WTC11 (cell line): ENCODE measurements at regions not wholly inside any gene's neighbourhood (a gene's known extent, or its start where the extent isn't known, plus 50 kb on each side); places are given as distances from the start of the nearest gene placed in this dataset.

ENCODE experiments used
- ATAC-seq: fragments of 200-7000 bp; cut with Tn5 transposase; 2 replicates; pipeline ENCODE4 v1.10.0; 2021; ENCODE audit warnings: mild to moderate bottlenecking, moderate library complexity
- CTCF ChIA-PET: fragments of 300-600 bp; sonication (Branson Sonifier 250); formaldehyde crosslinking; loops from one replicate; lab custom pipeline; 2021; ENCODE audit warnings: antibody characterized with exemption; lab: Charles Lee
- POLR2A ChIA-PET: fragments of 350-600 bp; sonication (Branson Sonifier 250); formaldehyde crosslinking; loops from one replicate; lab custom pipeline; 2021; ENCODE audit warnings: antibody characterized with exemption; lab: Charles Lee
- DNase-seq: peaks from one replicate; pipeline ENCODE4 v3.0.0; 2021; ENCODE audit warnings: low spot score
- H3K27ac Mint-ChIP-seq: 2 replicates; pipeline ENCODE4 v1.8.0; 2021; ENCODE audit warnings: mixed read lengths
- H3K27me3 Mint-ChIP-seq: 2 replicates; pipeline ENCODE4 v1.8.0; 2021; ENCODE audit warnings: low read depth, mild to moderate bottlenecking, moderate library complexity, mixed read lengths
- H3K36me3 Mint-ChIP-seq: 2 replicates; pipeline ENCODE4 v1.8.0; 2021; ENCODE audit warnings: mixed read lengths
- H3K4me1 Mint-ChIP-seq: 2 replicates; pipeline ENCODE4 v1.8.0; 2022; ENCODE audit warnings: mixed read lengths
- H3K4me3 Mint-ChIP-seq: 2 replicates; pipeline ENCODE4 v1.8.0; 2021; ENCODE audit warnings: mild to moderate bottlenecking, moderate library complexity, mixed read lengths
- H3K9me3 Mint-ChIP-seq: 2 replicates; pipeline ENCODE4 v1.8.0; 2021; ENCODE audit warnings: mixed read lengths
- CREM ChIP-seq: sonication (generic); formaldehyde crosslinking; IDR thresholded peaks from 2 replicates; pipeline ENCODE4 v1.8.1; 2022; ENCODE audit warnings: mild to moderate bottlenecking, missing genetic modification reagents, moderate library complexity
- NFATC4 ChIP-seq: fragments of 250-450 bp; sonication (Bioruptor Pico); IDR thresholded peaks from 2 replicates; pipeline ENCODE4 v1.9.0; 2021; ENCODE audit warnings: mild to moderate bottlenecking
- NFE2L1 ChIP-seq: sonication (generic); formaldehyde crosslinking; IDR thresholded peaks from 2 replicates; pipeline ENCODE4 v1.8.1; 2023; ENCODE audit warnings: missing genetic modification reagents
- SOX15 ChIP-seq: fragments of 250-450 bp; sonication (Bioruptor Pico); IDR thresholded peaks from 2 replicates; pipeline ENCODE4 v1.9.0; 2021; ENCODE audit warnings: mild to moderate bottlenecking
- SP1 ChIP-seq: sonication (generic); formaldehyde crosslinking; conservative IDR thresholded peaks from 2 replicates; pipeline ENCODE4 v1.8.1; 2022; ENCODE audit warnings: missing genetic modification reagents
- TP53 ChIP-seq: sonication (generic); formaldehyde crosslinking; IDR thresholded peaks from 2 replicates; pipeline ENCODE4 v1.8.1; 2023; ENCODE audit warnings: mild to moderate bottlenecking, missing genetic modification reagents
- ZNF232 ChIP-seq: sonication (generic); formaldehyde crosslinking; IDR thresholded peaks from 2 replicates; pipeline ENCODE4 v1.8.0; 2022; ENCODE audit warnings: mild to moderate bottlenecking, missing genetic modification reagents
- ZNF416 ChIP-seq: fragments of 250-450 bp; sonication (Bioruptor Pico); IDR thresholded peaks from 2 replicates; pipeline ENCODE4 v1.9.0; 2021; ENCODE audit warnings: mild to moderate bottlenecking, inconsistent platforms
- TF ChIP-seq, protein P1 (sequence below): sonication (generic); formaldehyde crosslinking; IDR thresholded peaks from 2 replicates; pipeline ENCODE4 v1.8.1; 2022; ENCODE audit warnings: mild to moderate bottlenecking, missing genetic modification reagents, moderate library complexity, borderline replicate concordance
- TF ChIP-seq, protein P2 (sequence below): fragments of 200-600 bp; IDR thresholded peaks from 2 replicates; pipeline ENCODE4 v1.8.0; 2022; ENCODE audit warnings: antibody characterized with exemption
- TF ChIP-seq, protein P3 (sequence below): sonication (generic); formaldehyde crosslinking; IDR thresholded peaks from 2 replicates; pipeline ENCODE4 v1.8.1; 2022; ENCODE audit warnings: low read depth, missing genetic modification reagents, borderline replicate concordance
- TF ChIP-seq, protein P4 (sequence below): sonication (generic); formaldehyde crosslinking; IDR thresholded peaks from 2 replicates; pipeline ENCODE4 v1.8.0; 2022; ENCODE audit warnings: missing genetic modification reagents
- TF ChIP-seq, protein P5 (sequence below): sonication (generic); formaldehyde crosslinking; IDR thresholded peaks from 2 replicates; pipeline ENCODE4 v1.8.1; 2022; ENCODE audit warnings: low read depth, mild to moderate bottlenecking, moderate library complexity, missing genetic modification reagents, borderline replicate concordance
- TF ChIP-seq, protein P6 (sequence below): sonication (generic); formaldehyde crosslinking; IDR thresholded peaks from 2 replicates; pipeline ENCODE4 v1.8.0; 2022; ENCODE audit warnings: mild to moderate bottlenecking, missing genetic modification reagents
- TF ChIP-seq, protein P7 (sequence below): fragments of 250-450 bp; sonication (Bioruptor Pico); IDR thresholded peaks from 2 replicates; pipeline ENCODE4 v1.9.0; 2021; ENCODE audit warnings: mild to moderate bottlenecking, borderline replicate concordance

DNA sequence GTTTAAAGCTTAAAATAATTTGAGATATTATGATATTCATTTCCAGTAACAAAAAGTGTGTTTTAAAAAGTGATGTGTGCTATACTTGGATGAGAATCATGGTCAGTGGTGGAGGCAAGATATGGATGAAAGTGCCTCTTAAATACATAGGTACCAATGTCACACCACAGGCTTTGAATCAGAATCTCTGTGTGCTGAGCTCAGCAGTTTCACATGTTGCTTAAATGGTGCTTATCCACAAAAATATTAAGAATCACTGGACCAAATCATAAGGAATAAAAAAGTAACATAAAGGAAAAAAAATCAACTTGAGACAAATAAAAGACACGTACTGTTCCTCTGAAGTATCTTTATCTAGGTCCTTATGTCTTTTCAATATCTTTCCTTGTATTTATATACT lies 850.5 kb upstream of the POT1 start (continued):
- TF ChIP-seq, protein P1, sequence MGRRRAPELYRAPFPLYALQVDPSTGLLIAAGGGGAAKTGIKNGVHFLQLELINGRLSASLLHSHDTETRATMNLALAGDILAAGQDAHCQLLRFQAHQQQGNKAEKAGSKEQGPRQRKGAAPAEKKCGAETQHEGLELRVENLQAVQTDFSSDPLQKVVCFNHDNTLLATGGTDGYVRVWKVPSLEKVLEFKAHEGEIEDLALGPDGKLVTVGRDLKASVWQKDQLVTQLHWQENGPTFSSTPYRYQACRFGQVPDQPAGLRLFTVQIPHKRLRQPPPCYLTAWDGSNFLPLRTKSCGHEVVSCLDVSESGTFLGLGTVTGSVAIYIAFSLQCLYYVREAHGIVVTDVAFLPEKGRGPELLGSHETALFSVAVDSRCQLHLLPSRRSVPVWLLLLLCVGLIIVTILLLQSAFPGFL (CRISPR knock-in tag) = no peak
- TF ChIP-seq ZNF416 (CRISPR knock-in tag) (no peak), SOX15 (CRISPR knock-in tag) (no peak), NFE2L1 (no peak)
- TF ChIP-seq, protein P2, sequence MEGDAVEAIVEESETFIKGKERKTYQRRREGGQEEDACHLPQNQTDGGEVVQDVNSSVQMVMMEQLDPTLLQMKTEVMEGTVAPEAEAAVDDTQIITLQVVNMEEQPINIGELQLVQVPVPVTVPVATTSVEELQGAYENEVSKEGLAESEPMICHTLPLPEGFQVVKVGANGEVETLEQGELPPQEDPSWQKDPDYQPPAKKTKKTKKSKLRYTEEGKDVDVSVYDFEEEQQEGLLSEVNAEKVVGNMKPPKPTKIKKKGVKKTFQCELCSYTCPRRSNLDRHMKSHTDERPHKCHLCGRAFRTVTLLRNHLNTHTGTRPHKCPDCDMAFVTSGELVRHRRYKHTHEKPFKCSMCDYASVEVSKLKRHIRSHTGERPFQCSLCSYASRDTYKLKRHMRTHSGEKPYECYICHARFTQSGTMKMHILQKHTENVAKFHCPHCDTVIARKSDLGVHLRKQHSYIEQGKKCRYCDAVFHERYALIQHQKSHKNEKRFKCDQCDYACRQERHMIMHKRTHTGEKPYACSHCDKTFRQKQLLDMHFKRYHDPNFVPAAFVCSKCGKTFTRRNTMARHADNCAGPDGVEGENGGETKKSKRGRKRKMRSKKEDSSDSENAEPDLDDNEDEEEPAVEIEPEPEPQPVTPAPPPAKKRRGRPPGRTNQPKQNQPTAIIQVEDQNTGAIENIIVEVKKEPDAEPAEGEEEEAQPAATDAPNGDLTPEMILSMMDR = no peak
- TF ChIP-seq, protein P3, sequence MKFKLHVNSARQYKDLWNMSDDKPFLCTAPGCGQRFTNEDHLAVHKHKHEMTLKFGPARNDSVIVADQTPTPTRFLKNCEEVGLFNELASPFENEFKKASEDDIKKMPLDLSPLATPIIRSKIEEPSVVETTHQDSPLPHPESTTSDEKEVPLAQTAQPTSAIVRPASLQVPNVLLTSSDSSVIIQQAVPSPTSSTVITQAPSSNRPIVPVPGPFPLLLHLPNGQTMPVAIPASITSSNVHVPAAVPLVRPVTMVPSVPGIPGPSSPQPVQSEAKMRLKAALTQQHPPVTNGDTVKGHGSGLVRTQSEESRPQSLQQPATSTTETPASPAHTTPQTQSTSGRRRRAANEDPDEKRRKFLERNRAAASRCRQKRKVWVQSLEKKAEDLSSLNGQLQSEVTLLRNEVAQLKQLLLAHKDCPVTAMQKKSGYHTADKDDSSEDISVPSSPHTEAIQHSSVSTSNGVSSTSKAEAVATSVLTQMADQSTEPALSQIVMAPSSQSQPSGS (CRISPR knock-in tag) = no peak

DNA sequence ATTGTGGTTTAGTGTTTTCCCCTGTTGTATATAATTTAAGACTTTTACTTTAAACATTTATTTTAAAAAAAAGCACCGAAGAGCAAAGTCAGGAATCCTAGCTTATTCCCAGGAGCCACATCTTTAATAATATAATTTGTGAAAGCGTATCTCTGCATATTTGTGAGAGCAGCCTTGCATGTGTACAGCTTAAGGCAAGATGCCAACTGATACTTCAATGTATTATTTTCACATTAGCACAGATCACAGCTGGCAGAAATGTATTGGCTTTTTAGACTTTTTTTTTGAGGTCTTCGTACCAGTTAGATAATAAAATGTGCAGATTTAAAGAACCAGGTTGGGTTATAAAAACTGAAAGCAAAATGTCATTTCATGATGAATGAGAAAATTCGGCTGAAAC lies 845.7 kb upstream of the POT1 start:
- CTCF ChIA-PET = interaction anchor here (0.9 to 1.1 kb wide), 2 partner anchors 11 to 19 kb away, joined by 3 read pairs; no protein-coding TSS in a partner anchor
- TF ChIP-seq TP53 (CRISPR knock-in tag) (no peak), NFATC4 (CRISPR knock-in tag) (no peak), ZNF232 (CRISPR knock-in tag) (no peak), SP1 (no peak), CREM (CRISPR knock-in tag) (no peak)
- TF ChIP-seq, protein P4, sequence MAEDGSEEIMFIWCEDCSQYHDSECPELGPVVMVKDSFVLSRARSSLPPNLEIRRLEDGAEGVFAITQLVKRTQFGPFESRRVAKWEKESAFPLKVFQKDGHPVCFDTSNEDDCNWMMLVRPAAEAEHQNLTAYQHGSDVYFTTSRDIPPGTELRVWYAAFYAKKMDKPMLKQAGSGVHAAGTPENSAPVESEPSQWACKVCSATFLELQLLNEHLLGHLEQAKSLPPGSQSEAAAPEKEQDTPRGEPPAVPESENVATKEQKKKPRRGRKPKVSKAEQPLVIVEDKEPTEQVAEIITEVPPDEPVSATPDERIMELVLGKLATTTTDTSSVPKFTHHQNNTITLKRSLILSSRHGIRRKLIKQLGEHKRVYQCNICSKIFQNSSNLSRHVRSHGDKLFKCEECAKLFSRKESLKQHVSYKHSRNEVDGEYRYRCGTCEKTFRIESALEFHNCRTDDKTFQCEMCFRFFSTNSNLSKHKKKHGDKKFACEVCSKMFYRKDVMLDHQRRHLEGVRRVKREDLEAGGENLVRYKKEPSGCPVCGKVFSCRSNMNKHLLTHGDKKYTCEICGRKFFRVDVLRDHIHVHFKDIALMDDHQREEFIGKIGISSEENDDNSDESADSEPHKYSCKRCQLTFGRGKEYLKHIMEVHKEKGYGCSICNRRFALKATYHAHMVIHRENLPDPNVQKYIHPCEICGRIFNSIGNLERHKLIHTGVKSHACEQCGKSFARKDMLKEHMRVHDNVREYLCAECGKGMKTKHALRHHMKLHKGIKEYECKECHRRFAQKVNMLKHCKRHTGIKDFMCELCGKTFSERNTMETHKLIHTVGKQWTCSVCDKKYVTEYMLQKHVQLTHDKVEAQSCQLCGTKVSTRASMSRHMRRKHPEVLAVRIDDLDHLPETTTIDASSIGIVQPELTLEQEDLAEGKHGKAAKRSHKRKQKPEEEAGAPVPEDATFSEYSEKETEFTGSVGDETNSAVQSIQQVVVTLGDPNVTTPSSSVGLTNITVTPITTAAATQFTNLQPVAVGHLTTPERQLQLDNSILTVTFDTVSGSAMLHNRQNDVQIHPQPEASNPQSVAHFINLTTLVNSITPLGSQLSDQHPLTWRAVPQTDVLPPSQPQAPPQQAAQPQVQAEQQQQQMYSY = no peak
- TF ChIP-seq, protein P5, sequence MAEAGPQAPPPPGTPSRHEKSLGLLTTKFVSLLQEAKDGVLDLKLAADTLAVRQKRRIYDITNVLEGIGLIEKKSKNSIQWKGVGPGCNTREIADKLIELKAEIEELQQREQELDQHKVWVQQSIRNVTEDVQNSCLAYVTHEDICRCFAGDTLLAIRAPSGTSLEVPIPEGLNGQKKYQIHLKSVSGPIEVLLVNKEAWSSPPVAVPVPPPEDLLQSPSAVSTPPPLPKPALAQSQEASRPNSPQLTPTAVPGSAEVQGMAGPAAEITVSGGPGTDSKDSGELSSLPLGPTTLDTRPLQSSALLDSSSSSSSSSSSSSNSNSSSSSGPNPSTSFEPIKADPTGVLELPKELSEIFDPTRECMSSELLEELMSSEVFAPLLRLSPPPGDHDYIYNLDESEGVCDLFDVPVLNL (CRISPR knock-in tag) = no peak
- TF ChIP-seq, protein P6, sequence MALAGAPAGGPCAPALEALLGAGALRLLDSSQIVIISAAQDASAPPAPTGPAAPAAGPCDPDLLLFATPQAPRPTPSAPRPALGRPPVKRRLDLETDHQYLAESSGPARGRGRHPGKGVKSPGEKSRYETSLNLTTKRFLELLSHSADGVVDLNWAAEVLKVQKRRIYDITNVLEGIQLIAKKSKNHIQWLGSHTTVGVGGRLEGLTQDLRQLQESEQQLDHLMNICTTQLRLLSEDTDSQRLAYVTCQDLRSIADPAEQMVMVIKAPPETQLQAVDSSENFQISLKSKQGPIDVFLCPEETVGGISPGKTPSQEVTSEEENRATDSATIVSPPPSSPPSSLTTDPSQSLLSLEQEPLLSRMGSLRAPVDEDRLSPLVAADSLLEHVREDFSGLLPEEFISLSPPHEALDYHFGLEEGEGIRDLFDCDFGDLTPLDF = no peak
- TF ChIP-seq, protein P7, sequence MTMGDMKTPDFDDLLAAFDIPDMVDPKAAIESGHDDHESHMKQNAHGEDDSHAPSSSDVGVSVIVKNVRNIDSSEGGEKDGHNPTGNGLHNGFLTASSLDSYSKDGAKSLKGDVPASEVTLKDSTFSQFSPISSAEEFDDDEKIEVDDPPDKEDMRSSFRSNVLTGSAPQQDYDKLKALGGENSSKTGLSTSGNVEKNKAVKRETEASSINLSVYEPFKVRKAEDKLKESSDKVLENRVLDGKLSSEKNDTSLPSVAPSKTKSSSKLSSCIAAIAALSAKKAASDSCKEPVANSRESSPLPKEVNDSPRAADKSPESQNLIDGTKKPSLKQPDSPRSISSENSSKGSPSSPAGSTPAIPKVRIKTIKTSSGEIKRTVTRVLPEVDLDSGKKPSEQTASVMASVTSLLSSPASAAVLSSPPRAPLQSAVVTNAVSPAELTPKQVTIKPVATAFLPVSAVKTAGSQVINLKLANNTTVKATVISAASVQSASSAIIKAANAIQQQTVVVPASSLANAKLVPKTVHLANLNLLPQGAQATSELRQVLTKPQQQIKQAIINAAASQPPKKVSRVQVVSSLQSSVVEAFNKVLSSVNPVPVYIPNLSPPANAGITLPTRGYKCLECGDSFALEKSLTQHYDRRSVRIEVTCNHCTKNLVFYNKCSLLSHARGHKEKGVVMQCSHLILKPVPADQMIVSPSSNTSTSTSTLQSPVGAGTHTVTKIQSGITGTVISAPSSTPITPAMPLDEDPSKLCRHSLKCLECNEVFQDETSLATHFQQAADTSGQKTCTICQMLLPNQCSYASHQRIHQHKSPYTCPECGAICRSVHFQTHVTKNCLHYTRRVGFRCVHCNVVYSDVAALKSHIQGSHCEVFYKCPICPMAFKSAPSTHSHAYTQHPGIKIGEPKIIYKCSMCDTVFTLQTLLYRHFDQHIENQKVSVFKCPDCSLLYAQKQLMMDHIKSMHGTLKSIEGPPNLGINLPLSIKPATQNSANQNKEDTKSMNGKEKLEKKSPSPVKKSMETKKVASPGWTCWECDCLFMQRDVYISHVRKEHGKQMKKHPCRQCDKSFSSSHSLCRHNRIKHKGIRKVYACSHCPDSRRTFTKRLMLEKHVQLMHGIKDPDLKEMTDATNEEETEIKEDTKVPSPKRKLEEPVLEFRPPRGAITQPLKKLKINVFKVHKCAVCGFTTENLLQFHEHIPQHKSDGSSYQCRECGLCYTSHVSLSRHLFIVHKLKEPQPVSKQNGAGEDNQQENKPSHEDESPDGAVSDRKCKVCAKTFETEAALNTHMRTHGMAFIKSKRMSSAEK (CRISPR knock-in tag) = no peak
- TF ChIP-seq, all 79 proteins: peak for 0
- ATAC-seq (no peak), DNase-seq (no peak)
- no peak overlapping the region for H3K27ac Mint-ChIP-seq
- H3K36me3 Mint-ChIP-seq = no peaks in the 10 kb centered on the region
- H3K9me3 Mint-ChIP-seq = 0 out of 2 replicates have a peak, but pooled peaks cover 4% of the 10 kb centered on the region
- H3K27me3 Mint-ChIP-seq = no peaks in the 10 kb centered on the region
- H3K4me1 Mint-ChIP-seq = peaks cover 27% of the 10 kb centered on the region
- POLR2A ChIA-PET = no interaction called here
- no peak overlapping the region for H3K4me3 Mint-ChIP-seq
